ENCODE measurements at regions not wholly inside any gene's neighbourhood (a gene's known extent, or its start where the extent isn't known, plus 50 kb on each side); places are given as distances from the start of the nearest gene placed in this dataset.

- Mint-ChIP-seq H3K27me3 (no peaks in the 10 kb centered on the region), H3K36me3 (ENCODE audit: low read depth) (no peaks in the 10 kb centered on the region), H3K9me3 (no peaks in the 10 kb centered on the region), H3K4me1 (ENCODE audit: low read depth) (no peaks in the 10 kb centered on the region), H3K4me3 (no peak overlapping the region), H3K27ac (no peak overlapping the region)
- TF ChIP-seq, protein P1, sequence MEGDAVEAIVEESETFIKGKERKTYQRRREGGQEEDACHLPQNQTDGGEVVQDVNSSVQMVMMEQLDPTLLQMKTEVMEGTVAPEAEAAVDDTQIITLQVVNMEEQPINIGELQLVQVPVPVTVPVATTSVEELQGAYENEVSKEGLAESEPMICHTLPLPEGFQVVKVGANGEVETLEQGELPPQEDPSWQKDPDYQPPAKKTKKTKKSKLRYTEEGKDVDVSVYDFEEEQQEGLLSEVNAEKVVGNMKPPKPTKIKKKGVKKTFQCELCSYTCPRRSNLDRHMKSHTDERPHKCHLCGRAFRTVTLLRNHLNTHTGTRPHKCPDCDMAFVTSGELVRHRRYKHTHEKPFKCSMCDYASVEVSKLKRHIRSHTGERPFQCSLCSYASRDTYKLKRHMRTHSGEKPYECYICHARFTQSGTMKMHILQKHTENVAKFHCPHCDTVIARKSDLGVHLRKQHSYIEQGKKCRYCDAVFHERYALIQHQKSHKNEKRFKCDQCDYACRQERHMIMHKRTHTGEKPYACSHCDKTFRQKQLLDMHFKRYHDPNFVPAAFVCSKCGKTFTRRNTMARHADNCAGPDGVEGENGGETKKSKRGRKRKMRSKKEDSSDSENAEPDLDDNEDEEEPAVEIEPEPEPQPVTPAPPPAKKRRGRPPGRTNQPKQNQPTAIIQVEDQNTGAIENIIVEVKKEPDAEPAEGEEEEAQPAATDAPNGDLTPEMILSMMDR (IDR thresholded peaks at IDR 0.05), result no peak
- intact Hi-C loops (cut with DNase I, micrococcal nuclease), result no loop called here
- no peak for ATAC-seq (ENCODE audit: poor library complexity)
- H3K4me3 ChIP-seq (ENCODE audit: low read length), result no peak overlapping the region
- no peak for DNase-seq
- ChIA-PET CTCF (no interaction called here), POLR2A (no interaction called here)
- H3K27me3 ChIP-seq (ENCODE audit: control insufficient read depth in 1 of 2, insufficient read depth in 2 of 2, low read length in 2 of 2), result no peaks in the 10 kb centered on the region
- no peaks in the 10 kb centered on the region for H3K36me3 ChIP-seq (ENCODE audit: insufficient read depth, low read length)
- H3K4me1 ChIP-seq (ENCODE audit: insufficient read depth, low read length), result no peaks in the 10 kb centered on the region
- no peak overlapping the region for H3K27ac ChIP-seq (ENCODE audit: low read depth in 1 of 2, low read length in 2 of 2)
- no peaks in the 10 kb centered on the region for H3K9me3 ChIP-seq (ENCODE audit: control insufficient read depth in 1 of 2, insufficient read depth in 1 of 2, low read length in 2 of 2)
Measured at GRCh38 chr4:138949866-138950265, 65.7 kb upstream of the NOCT start.

- Histone ChIP-seq H3K27me3 (ENCODE audit: control insufficient read depth in 1 of 2, insufficient read depth in 2 of 2, low read length in 2 of 2) (no peaks in the 10 kb centered on the region), H3K4me1 (ENCODE audit: insufficient read depth, low read length) (no peaks in the 10 kb centered on the region), H3K9me3 (ENCODE audit: control insufficient read depth in 1 of 2, insufficient read depth in 1 of 2, low read length in 2 of 2) (no peaks in the 10 kb centered on the region), H3K27ac (ENCODE audit: low read depth in 1 of 2, low read length in 2 of 2) (no peak overlapping the region), H3K4me3 (ENCODE audit: low read length) (no peak overlapping the region), H3K36me3 (ENCODE audit: insufficient read depth, low read length) (no peaks in the 10 kb centered on the region)
- DNase-seq (no peak), ATAC-seq (ENCODE audit: poor library complexity) (no peak)
- Mint-ChIP-seq H3K4me3 (no peak overlapping the region), H3K27me3 (no peaks in the 10 kb centered on the region), H3K4me1 (ENCODE audit: low read depth) (no peaks in the 10 kb centered on the region), H3K9me3 (no peaks in the 10 kb centered on the region), H3K27ac (no peak overlapping the region), H3K36me3 (ENCODE audit: low read depth) (no peaks in the 10 kb centered on the region)
- intact Hi-C loops (cut with DNase I, micrococcal nuclease), result no loop called here
- TF ChIP-seq, protein P1 (IDR thresholded peaks at IDR 0.05), result no peak
- ChIA-PET POLR2A (no interaction called here), CTCF (no interaction called here)
Measured at GRCh38 chr4:138948918-138949317, 66.7 kb upstream of the NOCT start.

- Histone ChIP-seq H3K4me3 (ENCODE audit: low read length) (no peak overlapping the region), H3K9me3 (ENCODE audit: control insufficient read depth in 1 of 2, insufficient read depth in 1 of 2, low read length in 2 of 2) (no peaks in the 10 kb centered on the region), H3K36me3 (ENCODE audit: insufficient read depth, low read length) (no peaks in the 10 kb centered on the region), H3K4me1 (ENCODE audit: insufficient read depth, low read length) (no peaks in the 10 kb centered on the region), H3K27me3 (ENCODE audit: control insufficient read depth in 1 of 2, insufficient read depth in 2 of 2, low read length in 2 of 2) (no peaks in the 10 kb centered on the region), H3K27ac (ENCODE audit: low read depth in 1 of 2, low read length in 2 of 2) (no peak overlapping the region)
- no peaks in the 10 kb centered on the region for H3K27me3 Mint-ChIP-seq
- TF ChIP-seq, protein P1 (IDR thresholded peaks at IDR 0.05), result no peak
- ATAC-seq (ENCODE audit: poor library complexity) (no peak), DNase-seq (no peak)
- H3K36me3 Mint-ChIP-seq (ENCODE audit: low read depth), result no peaks in the 10 kb centered on the region
- ChIA-PET CTCF (interaction anchor here (0.9 kb wide), 1 partner anchor 10 kb away, joined by 3 read pairs; no protein-coding TSS in a partner anchor), POLR2A (no interaction called here)
- no peaks in the 10 kb centered on the region for H3K9me3 Mint-ChIP-seq
- no peak overlapping the region for H3K4me3 Mint-ChIP-seq
- no peak overlapping the region for H3K27ac Mint-ChIP-seq
- intact Hi-C loops (cut with DNase I, micrococcal nuclease), result no loop called here
- no peaks in the 10 kb centered on the region for H3K4me1 Mint-ChIP-seq (ENCODE audit: low read depth)
Measured at GRCh38 chr4:138946306-138946705, 69.3 kb upstream of the NOCT start.

All from CD4-positive, alpha-beta T cell (primary cell).